Head of caudate nucleus (tissue), 42 donors: ENCODE measurements at regions not wholly inside any gene's neighbourhood (a gene's known extent, or its start where the extent isn't known, plus 50 kb on each side); places are given as distances from the start of the nearest gene placed in this dataset.

Experiments used
- DNase-seq, 42 donors: peaks; one replicate each; pipeline versions ENCODE4 v3.0.0 to v3.0.0-alpha.2; 2020 to 2021; ENCODE audit warnings: mixed read lengths in 7 of 42
- intact Hi-C: fragments of 100-400 bp; cut with DNase I; formaldehyde crosslinking; loops from one replicate; pipeline ENCODE4 v1.15.0; 2022

DNA sequence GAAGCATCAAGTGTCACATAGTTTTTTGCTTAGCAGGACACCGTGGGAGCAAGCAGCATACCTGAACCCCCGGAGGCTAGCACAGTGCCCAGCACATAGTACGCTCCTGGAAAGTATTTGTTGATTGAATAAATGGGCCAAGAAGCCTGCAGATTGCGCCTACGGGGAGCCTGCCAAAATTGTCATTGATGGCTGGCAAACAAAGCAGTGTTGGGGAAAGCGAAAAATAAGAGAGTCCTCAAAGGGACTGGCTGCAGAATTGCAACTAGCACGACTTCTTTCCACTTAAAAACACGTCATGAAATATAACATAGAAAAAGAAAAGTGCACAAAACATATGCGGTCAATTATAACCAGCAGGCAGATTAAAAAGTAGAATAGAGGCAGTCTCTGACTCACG, 125.2 kb upstream of the GALNT2 start:
- DNase-seq: no peak
- intact Hi-C loops: no loop called here

DNA sequence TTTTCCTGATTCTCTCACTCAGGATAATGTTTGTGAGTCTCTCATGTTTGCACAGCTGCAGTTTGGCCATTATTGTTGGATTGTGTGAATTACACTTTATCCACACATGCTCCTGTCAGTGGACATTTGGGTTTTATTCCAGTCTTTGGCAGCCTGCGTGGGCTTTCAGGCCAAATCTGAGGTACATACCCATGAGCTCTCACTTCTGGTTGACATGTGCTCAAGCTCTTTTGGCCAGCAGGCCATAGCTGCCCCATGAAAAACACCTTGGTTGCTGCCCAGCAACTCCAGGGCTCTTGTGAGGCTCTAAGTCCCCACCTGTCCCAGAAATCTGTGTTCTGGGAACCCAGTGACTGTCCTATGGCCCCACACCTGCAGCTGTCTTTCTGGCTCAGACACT, 124.5 kb upstream of the GALNT2 start:
- DNase-seq: no peak
- intact Hi-C loops: no loop called here

DNA sequence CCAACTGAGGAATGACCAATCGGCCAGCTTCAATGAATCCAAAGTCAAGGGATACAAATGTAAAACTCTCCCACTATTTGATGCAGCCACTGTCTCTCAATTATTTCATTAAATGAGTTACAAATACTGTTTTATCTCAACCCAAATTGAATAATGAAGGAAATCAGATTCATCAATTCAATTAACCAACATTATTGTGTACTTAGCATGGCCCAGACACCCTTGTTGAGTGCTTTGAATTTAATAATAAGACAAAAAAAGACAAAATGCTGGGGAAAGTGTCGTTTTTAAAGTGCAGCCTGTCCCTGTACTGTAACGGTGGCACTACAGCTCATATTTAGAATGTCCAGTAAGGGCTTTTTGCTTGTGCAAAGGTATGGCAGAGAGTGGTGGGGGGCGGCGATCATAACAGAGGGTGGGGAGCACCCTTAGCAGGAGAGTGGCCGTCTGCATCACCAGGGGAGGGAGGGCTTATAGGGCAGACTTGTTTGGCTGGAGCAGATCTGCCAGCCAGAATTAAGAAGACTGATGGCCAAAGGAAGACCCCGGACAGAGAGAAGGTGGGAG, 123.8 kb upstream of the GALNT2 start:
- intact Hi-C loops: no loop called here

DNA sequence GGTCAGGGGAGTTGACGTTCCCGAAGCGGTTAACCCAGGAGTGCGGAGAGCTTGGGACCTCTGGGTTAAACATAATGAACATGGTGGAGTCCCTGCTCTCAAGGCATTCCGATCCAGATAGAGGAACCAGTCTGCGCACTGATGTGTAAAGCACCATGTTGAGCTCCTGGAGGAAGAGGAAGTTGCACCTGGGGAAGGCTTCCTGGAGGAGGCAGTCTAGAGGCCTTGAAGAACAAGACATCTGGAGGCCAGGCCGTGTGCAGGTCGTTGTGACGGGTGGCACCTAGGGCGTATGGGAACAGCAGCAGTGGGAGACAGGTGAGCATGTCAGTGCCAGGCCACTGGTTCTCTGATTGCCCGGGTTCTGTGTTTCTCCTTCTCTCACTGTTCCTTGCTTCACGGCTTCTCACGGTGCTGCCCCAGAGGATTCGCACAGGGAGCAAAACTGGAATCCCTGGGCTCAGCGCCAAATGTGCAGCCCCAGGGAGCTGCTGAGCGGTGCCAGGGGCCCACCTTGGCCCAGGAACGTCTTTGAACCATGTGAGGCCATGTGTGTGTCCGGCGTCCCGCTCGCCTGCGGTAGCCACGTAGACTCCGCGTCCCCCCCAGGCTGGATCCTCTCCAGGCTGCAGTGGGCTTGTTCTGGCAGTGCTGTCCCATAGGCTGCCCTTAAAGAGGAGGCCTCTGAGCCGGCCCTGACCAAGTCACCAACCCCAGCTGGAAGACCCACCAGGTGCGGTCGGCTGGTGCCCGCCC, 122.9 kb upstream of the GALNT2 start:
- intact Hi-C loops: no loop called here
- DNase-seq: no peak

More for the DNA sequence above, 123.8 kb upstream of the GALNT2 start:
- DNase-seq: no peak

DNA sequence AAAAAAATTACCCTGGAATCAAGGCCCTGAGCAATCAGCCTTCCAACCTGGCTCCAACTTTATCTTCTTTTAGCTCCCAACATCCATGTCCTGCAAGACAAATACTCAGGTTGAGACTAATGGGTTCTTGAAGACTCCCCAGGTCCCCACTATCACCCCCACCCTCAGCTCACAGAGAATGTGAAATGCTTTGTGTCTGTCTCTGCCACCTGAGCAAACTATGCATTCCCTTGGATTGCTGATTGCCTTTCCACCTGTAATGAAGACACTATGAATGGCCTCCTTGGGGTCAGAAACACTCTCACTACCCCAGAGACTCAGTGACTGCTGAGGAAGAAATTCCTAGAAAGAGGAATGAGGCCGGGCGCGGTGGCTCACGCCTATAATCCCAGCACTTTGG, 121.2 kb upstream of the GALNT2 start:
- intact Hi-C loops: no loop called here
- no peak for DNase-seq

DNA sequence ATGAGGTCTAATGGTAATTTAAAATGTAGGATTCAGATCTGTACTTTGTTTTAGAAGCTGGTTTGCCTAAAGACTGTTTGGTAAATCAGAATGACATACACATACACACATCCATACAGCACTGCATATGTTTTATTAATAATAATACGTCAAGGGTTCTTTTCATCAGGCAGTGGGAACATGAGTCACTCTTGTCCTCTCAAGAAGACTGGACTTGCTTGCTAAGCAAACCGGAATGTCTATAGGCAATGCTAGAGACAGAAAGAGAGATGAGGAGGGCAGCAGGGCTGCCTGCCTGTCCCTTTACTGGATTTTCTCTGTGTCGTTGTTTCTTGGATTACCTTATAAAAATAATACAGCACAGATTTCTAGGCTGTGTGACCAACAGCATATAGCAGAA, 119.1 kb upstream of the GALNT2 start:
- intact Hi-C loops: no loop called here
- DNase-seq: no peak

DNA sequence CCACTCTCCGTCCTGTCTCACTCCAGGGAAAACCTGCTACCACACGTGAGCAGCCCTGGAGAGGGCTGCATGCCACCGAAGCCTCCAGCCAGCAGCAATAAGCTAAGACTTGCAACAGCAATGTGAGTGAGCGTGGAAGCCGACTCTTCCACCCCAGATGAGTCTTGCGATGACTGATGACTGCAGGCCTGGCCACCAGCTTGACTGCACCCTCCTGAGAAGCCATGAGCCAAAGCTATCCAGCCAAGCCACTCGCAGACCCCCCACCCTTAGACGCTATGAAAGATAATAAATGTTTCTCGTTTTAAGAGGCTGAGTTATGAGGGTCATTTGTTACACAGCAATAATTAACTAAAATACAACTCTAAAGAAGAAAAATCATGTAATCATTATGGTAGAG, 118.6 kb upstream of the GALNT2 start:
- intact Hi-C loops: no loop called here
- no peak for DNase-seq

DNA sequence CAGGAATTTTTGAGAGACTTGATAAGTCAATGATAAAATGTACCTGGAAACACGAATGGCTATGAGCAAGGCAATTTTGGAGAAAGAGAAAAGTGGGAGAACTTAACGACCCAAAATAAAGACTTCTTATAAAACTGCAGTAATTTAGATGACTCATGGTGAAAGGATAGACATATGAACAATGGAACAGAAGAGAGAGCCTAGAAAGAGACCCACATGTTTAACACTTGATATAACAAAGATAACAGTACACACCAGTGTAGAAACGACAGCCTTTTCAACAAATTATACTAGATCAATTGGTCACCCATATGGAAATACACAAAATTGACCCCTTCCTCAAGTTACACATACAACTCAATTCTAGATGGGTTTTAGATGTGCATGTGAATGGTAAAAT, 117.5 kb upstream of the GALNT2 start:
- DNase-seq: no peak
- intact Hi-C loops: no loop called here

DNA sequence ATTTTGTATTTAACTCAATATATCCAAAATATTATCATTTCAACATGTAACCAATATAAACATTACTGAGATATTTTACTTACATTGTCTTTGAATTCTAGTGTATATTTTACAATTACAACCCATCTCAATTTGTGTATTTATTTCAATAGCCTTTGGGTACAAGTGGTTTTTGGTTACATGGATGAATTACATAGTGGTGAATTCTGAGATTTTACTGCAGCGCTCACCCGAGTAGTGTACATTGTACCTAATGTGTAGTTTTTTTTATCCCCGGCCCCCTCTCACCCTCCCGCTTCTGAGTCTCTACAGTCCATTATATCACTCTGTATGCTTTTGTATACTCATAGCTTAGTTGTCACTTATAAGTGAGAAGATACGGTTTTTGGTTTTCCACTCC, 117.0 kb upstream of the GALNT2 start:
- no peak for DNase-seq
- intact Hi-C loops: no loop called here

DNA sequence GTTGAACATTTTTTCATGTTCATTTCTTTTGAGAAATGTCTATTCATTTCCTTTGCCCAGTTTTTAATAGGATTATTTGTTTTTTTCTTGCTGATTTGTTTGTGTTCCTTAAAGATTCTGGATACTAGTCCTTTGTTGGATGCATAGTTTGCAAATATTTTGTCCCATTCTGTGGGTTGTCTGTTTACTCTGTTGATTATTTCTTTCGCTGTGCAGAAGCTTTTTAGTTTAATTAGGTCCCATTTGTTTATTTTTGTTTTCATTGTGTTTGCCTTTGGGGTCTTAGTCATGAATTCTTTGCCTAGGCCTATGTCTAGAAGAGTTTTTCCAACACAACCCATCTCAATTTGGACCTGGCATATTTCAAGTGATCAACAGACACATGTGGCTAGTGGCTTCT, 116.1 kb upstream of the GALNT2 start:
- intact Hi-C loops: no loop called here
- DNase-seq: no peak

DNA sequence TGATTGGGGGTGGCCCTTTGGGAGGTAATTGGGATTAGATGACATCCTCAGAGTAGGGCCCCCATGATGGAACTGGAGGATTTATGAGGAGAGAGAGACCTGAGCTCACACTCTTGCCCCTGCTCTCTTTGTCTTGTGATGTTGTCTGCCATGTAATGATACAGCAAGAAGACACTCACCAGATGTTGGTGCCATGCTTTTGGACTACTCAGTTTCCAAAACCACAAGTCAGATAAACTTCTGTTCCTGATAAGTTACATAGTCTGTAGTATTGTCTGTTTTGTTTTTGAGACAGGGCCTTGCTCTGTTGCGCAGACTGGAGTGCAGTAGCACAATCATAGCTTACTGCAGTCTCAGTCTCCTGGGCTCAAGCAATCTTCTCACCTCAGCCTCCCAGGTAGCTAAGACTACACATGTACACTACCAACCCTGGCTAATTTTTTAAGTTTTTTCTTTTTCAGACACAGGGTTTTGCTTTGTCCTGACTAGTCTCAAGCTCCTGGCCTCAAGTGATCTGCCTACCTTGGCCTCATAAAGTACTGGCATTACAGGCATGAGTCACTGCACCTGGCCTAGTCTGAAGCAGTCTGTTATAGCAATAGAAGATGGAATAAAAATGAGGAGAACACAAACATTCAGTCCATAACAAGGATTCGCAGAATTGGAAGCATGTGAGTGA, 115.0 kb upstream of the GALNT2 start:
- no peak for DNase-seq
- intact Hi-C loops: no loop called here

DNA sequence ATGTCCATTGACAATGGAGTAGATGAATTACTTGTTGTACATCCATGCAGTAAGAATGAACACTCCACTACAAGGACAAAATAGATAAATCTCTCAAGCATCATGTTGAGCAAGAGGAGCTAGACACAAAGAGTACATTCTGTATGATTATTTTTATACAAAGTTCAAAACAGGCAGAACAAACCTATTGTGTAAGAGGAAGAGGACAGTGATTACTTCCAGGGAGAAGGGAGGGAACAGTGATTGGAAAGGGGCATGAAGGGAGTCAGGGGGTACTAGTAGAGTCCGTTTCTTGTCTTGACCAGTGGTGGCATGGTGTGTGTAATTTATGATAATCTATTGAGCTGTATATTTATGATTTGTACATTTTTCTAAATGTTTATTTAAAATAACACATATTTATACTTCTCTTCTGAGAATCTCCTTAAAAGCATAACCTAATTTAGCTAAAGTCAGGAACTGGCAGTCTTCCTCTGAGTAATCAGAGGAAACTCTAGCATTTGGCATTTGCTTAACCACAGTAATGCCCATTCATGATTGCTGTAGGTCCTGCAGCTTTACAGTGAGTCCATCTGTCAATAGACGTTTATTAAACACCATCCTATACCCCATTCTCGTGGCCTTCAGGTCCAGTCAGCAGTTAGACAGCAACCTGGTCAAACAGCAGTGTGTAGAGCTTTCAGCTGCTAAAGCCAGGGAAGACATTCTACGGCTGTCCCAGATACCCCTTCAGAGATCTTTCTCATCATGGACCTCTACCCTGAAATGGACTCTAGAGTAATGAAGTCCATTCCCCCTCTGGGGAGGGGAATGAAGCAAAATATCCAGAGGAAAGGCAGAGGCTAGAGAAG, 114.1 kb upstream of the GALNT2 start:
- intact Hi-C loops: no loop called here
- no peak for DNase-seq

DNA sequence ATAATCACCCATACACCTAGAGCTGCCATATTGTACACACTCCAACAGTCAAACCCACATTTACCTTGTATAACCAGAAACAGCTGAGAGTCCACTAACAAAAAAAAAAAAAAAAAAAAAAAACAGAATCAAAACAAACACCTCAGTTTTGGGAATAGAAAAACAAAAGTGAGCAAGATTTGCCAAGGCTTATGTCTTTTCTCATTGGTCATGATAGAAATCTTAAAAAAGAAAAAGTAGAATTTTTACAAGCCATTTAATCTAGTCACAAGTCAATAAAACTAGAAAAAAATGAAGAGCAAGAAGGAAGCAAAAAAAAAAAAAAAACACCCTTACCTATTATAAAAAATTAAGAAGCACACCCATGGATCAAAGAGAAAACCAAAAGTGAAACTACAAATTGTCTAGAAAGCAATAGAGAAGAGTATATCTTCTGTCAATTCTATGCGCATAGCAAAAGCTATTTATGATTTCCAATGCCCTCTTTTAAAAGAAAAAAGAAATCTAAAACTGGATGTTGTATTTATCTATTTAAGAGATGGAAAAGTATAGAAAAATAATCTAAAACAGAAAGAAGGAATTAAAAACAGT, 113.2 kb upstream of the GALNT2 start:
- no peak for DNase-seq
- intact Hi-C loops: no loop called here

DNA sequence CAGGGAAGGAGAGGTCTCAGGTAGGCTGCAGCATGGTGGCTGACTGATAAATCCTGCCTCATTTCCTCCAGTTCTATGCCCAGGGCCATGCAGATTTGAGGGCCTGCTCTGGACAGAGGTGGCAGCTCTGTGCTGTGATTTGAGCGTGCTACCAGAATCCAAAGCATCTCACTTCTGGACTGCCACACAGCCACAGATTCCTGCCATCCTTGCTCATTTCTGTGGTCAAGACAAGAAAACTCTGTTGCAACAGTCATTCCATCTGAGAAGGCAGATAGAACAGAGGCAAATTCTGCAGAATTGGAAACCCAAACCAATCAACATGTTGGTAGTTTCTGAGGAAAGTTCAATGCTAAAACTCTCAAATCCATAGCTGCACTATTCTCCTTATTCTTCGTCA, 102.8 kb upstream of the GALNT2 start:
- DNase-seq: no peak
- intact Hi-C loops: no loop called here

DNA sequence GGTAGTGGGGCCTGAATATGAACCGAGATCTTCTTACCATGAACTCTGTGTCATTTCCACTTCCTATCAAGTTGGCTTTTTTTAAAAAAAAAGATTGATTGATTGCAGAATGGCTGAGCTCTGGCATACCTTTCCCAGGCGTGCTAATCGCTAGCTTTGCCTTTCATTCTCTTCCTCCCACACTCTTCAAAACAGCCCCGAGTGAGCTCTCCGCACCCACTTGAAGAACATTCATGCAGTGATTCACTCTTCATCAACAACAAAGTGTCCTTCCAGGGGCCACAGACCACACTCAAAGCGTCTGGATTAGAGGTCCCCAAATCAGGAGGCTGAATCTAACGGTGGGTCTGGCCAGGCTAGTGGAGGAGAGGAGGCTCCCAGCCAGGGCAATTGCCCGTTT, 96.3 kb upstream of the GALNT2 start:
- intact Hi-C loops: no loop called here
- peak in 12 of 42 donors; percentile 26 to 74 (median 54) for DNase-seq

DNA sequence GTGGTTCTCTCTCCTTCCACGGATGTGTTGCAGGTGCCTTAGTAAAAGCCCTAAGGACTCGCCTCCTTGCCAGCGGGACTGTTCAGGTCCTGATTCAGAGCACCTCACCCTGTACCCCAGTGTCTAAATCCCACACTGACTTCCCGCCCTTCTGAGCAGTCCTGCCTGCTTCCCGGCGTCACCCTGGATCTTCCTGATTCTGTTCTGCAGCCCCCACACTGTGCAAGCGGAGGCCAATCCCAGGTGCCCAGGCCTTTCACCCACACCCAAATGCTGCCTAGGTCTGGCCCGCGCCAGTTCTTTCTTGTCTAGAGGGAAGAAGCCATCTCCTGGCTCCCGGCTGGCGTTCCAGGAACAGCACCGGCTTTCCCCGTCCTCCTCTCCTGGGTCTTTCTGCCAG, 95.9 kb upstream of the GALNT2 start:
- intact Hi-C loops: no loop called here
- no peak for DNase-seq

DNA sequence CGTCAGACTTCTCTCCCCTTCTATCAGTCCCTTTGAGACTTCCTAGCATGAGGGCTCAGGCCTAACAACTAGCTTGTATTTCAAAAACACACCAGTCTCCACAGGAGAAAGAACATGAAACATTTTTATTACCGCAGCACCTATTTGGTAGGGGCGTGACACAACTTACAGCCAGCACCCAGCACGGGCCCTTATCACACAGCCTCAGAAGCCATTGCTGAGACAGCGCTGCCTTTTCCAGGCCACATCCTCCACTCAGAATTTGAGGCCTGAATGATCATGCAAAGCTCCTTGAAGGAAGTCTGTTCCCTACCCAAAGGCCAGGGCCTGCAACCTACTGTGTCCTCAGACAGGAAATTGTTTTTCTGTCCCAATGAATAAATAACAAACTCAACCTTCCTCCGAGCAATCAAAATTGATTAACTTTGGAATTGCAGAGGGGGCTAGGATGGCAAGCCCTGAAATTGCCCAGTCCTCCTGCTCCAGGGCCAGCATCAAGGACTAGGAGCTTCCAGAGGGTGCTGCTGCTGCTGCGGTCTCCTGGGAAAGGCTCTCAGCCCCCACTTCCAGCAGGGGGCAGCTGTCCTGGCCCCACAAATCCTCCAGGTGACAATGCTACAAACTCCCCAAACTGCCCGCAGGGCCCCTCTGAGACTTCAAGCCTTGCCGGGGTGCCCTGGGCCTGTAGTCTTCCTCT, 94.3 kb upstream of the GALNT2 start:
- intact Hi-C loops: no loop called here
- DNase-seq: no peak

DNA sequence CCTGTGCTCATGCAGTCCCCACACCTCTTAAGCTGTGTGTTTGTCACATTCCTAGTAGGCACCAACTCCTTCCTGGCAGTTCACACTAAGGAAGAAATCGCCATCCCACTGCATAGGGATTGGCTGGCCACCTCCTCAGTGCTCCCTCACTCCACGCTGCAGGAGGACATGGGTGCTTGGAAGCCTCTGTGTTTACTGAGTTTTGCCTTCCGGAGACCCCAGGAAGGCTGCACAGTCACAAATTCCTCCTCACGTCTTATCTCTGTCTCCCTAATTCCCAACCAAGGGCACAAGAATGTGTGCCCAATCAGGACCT, 93.8 kb upstream of the GALNT2 start:
- intact Hi-C loops: no loop called here
- no peak for DNase-seq

DNA sequence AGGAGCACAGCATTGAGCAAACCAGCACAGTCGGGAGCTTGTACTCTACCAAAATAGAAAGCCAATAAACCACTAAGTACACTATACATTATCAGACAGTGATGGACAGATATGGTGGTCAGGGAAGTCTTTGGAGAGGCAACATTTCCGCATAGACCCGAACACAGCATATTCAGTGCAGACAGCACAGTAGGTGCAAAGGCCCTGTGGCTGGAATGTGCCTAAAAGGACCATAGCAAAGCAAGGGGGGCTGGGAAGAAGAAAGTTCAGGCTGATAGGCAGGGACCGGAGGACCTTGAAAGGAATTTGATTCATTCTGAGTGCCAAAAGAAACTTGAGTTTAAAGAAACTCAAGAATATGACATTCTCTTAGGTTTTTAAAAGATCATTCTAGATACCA, 92.0 kb upstream of the GALNT2 start:
- no peak for DNase-seq
- intact Hi-C loops: no loop called here
